HG02642 (cell line): ENCODE measurements at regions not wholly inside any gene's neighbourhood (a gene's known extent, or its start where the extent isn't known, plus 50 kb on each side); places are given as distances from the start of the nearest gene placed in this dataset.

Experiments
- ATAC-seq: cut with Tn5 transposase; IDR thresholded peaks from one replicate; pipeline ENCODE4 v1.9.1; 2021; ENCODE audit warnings: mild to moderate bottlenecking; ENCODE audit not compliant: unreplicated experiment, poor library complexity

DNA sequence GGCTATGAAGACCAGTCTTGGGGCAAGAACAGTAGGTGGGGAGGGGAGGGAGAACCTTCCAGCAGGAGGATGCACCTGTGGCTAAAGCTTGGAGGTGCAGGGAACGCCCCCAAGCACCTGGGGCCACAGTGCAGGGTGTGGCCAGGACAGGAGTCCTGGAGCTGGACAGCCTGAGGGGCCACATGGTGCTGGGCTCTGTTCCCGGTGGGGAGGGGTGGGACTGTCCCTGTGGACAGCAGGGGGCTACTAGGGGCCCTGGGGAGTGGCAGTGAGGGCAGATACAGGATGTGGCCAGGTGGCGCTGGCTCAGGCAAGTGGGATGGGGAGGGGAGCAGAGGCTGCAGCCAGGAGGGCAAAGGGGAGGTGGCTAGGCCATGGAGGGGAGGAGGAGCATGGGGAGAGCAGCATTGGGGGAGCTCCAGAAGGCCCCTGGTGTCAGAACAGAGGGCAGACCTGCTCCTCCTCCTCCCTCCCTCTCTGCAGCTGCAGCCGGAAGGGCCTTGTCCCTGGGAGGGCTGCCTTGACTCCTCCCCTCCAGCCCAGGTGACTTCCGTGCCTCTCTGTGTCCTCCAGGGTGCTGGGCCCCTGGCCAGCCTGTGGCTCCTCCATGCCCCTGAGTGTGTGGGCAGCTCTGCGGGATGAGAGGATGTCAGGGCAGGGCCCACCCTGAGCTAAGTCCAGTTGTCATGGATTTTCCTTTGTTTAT is 68.4 kb upstream of the DLK1 start:
- ATAC-seq: no peak

- ATAC-seq: no peak
These were observed 67.2 kb upstream of the DLK1 start for GRCh38 chr14:100659345-100660001.

DNA sequence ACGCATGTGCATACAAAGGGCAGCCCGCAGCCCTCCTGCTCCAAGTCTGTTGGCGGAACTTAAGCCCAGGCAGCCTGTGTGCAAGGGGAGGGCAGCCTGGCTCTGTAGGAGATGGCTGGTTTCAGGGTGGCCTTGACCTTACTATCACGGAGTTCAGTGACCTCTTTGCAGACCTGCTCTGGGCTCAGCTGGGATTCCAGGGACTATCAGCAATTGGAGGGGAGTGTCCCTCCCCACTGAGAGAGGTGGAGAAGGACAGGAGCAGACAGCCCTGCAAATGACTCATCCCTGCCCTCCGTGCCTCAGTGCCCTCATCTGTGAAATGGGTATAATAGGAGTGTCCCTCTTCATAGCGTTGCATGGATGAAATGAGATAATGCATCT is 66.2 kb upstream of the DLK1 start:
- ATAC-seq: no peak

- ATAC-seq: no peak
These were observed 65.6 kb upstream of the DLK1 start for GRCh38 chr14:100660882-100661635.

DNA sequence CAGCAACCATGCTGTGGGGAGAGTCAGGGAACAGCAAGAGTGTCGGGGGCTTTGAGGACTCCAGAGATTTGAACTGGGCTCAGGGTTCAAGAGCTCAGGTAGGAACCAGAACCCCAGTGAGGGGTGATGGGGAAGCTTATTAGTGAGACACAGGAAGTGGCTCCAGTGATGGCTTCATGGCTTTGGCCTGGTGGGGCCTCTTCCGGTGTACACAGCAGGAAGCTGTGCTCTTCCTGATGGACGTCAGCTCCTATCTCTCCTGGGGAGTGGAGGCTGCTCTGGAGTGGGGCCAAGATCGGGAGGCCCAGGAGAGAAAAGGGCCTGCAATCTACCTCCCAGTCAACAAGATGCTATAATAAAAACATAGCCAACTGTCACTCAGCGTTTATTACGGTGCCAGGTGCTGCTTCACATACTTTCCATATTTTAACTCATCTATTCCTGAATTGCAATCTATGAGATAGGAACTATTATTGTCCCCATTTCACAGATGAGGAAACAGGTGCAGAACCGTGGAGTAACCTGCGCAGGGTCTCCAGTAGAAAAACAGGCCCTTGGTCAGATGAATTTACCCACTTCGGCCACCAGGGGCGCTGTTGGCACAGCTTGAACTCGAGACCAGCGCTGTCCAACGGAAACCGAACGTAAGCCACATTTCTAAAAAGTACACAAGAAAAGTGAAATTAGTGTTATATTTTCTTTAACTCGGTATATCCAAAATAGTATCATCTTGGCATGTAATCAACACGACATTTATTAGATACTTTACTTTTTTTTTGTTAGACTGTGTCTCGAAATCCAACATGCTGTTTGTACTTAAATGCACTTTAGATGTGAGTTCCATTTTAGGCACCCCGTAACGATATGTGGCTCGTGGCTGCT is 63.6 kb upstream of the DLK1 start:
- no peak for ATAC-seq

- ATAC-seq: no peak
These were observed 63.0 kb upstream of the DLK1 start for GRCh38 chr14:100663761-100664052.

GRCh38 chr14:100664231-100664630 is 62.5 kb upstream of the DLK1 start:
- no peak for ATAC-seq

DNA sequence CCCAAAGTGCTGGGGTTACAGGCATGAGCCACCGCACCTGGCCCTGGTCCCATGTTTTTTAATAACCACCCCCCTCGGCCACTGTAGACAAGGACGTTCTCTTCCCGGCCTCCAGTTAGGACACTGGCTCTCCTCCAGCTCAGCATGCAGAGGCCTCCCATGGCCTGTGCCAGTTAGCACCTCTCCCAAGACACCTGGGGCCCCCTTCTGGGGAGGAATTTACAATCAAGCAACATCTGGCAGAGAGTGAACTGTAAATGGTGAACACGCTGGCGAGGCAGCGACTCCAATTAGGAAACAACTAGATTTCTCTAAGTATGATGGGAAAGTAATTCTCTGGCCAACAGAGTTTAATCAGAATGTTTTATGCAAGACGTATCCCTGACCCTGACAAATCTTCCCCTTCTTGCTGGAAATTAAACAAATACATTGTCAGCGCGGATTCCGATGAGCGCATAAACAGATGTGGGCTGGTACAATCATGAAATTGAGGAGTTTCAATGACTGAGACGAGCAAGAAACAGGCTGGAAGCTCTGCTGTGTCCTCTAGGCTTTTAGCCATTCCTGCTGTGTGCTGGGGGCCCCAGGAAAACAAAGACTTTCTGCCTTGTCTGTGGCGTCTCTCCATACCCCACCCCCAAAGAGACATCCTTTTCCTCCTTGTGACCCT is 61.7 kb upstream of the DLK1 start:
- ATAC-seq: no peak

- no peak for ATAC-seq
These were observed 61.1 kb upstream of the DLK1 start for GRCh38 chr14:100665511-100666032.

GRCh38 chr14:100666403-100666802 is 60.3 kb upstream of the DLK1 start:
- no peak for ATAC-seq

DNA sequence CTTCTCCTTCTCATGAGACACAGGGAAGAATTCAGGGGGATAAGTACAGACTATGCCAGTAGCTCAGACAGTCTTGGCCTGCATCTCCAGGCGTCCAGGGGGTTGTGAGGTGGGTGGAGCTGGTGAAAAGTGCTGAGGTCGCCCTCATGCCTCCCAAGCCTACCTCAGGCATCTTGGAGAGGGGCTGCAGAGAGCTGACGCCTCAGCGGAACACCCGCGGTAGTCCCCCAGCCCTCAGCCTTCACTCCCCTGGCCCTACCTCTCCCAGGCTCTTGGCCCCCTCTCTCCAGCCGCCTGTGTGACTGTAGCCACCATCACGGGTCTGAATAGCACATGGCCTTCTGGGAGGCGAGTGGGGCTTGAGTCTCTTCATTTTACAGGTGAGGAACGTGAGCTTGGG is 59.8 kb upstream of the DLK1 start:
- ATAC-seq: no peak

- ATAC-seq: no peak
These were observed 59.0 kb upstream of the DLK1 start for GRCh38 chr14:100667656-100668055.

GRCh38 chr14:100668352-100668751 is 58.3 kb upstream of the DLK1 start:
- no peak for ATAC-seq

DNA sequence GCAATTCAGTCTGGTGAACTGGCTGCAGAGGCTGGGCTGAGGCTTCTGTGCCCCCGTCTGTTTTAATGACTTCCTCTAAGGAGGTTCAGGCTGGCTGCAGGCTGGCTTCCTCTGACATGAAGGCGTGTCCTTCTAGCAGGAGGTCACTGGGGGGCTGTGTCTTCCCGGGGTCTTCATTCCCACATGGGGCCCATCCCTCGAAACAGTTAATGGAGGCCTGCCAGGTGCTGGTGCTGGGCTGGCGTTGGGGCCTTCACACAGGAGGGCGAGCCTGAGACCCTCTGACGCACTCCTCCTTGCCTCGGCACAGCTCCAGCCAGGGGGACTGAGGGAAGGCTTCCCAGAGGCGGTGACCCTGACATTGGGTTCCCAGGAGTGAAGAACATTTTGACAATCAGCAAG is 57.7 kb upstream of the DLK1 start:
- no peak for ATAC-seq

GRCh38 chr14:100669468-100669867 is 57.2 kb upstream of the DLK1 start:
- no peak for ATAC-seq

DNA sequence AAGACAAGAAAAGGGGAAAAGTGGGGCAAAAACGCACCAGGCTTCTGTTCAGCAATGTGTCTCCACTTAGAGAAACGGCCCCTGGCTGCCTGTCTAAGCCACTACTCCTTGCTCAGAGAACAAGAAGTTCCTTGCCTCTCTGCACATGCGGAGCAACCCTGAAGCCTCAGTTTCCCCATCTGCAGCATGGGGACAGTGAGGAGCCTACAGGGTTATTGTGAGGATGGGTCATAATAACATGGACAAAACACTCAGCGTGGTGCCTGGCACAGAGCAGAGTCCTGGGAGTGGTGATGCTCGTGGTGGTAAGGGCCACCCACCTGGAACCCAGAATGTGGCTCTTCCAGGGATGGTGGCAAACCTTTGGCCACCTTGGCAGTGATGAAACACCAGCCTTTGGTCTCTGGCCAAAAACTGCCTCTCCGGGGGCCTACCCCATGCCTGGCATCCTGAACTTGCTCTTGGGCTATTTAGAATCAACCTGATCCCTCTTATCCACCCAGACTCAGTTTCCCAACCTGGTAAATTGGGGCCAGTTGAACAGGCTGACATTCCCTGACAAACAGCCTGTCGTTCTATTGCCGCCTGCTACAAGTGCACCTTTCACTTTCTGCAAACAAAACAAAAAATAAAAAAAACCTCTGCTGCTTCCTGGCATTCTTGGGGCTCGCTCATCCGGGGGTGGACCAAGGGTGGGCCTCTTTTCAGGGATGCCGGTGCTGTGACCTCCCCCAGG is 56.5 kb upstream of the DLK1 start:
- ATAC-seq: no peak

- ATAC-seq: no peak
These were observed 56.0 kb upstream of the DLK1 start for GRCh38 chr14:100670753-100671049.

- no peak for ATAC-seq
These were observed 55.2 kb upstream of the DLK1 start for GRCh38 chr14:100671386-100671901.

DNA sequence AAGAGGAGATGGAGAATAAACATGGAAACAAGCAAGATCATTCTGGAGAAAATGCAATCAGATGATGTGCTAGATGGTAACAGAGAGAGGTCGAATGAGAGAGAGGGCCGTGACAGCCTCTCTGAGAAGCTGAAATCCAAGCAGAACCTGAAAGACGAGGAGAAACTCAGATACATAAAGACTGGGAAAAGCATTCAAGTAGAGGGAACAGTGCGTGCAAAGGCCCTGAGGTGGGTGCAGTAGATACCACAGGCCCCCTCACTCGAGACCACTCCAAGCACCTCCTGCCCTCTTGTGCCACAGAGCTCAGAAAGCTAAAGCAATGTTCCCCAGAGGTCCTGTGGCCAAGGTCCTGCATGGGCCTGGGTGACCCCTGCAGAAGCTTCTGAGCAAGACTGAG is 54.8 kb upstream of the DLK1 start:
- ATAC-seq: no peak
